Lung (tissue), 11 donors: ENCODE measurements at regions not wholly inside any gene's neighbourhood (a gene's known extent, or its start where the extent isn't known, plus 50 kb on each side); places are given as distances from the start of the nearest gene placed in this dataset.

ENCODE experiments used
- ATAC-seq: fragments of 200-7000 bp; cut with Tn5 transposase; one replicate; pipeline ENCODE4 v1.9.1; 2020; ENCODE audit warnings: moderate number of reproducible peaks; ENCODE audit not compliant: insufficient read depth, low FRiP score
- DNase-seq, 3 donors: peaks; one replicate each; pipeline ENCODE4 v3.0.0-alpha.2; 2013 to 2017
- H3K27ac ChIP-seq, 2 donors: one replicate each; pipeline ENCODE4 v1.5.1; 2013; ENCODE audit warnings: mild to moderate bottlenecking in 2 of 2, moderate library complexity in 2 of 2, control low read depth in 1 of 2, inconsistent platforms in 1 of 2, low read depth in 1 of 2, low read length in 1 of 2
- H3K27me3 ChIP-seq, 3 donors: one replicate each; pipeline ENCODE4 v1.5.1; 2013; ENCODE audit warnings: low read length in 2 of 3; ENCODE audit not compliant: control insufficient read depth in 3 of 3, insufficient read depth in 3 of 3
- H3K36me3 ChIP-seq, 4 donors: one replicate each; pipeline ENCODE4 v1.5.1; 2013; ENCODE audit warnings: low read length in 4 of 4, mild to moderate bottlenecking in 1 of 4, moderate library complexity in 1 of 4; ENCODE audit not compliant: control insufficient read depth in 4 of 4, insufficient read depth in 4 of 4
- H3K4me1 ChIP-seq, 5 donors: one replicate each; pipeline ENCODE4 v1.5.1; 2013; ENCODE audit warnings: low read length in 5 of 5, mild to moderate bottlenecking in 2 of 5, moderate library complexity in 1 of 5; ENCODE audit not compliant: control insufficient read depth in 5 of 5, insufficient read depth in 5 of 5
- H3K4me3 ChIP-seq: one replicate; pipeline ENCODE4 v1.5.1; 2013; ENCODE audit warnings: mild to moderate bottlenecking, control low read depth, moderate library complexity
- H3K9ac ChIP-seq, 2 donors: one replicate each; pipeline ENCODE4 v1.5.1; 2013; ENCODE audit warnings: low read length in 2 of 2, control low read depth in 1 of 2; ENCODE audit not compliant: insufficient read depth in 1 of 2
- H3K9me3 ChIP-seq, 4 donors: one replicate each; pipeline ENCODE4 v1.5.1; 2013; ENCODE audit warnings: low read length in 3 of 4, mild to moderate bottlenecking in 1 of 4, moderate library complexity in 1 of 4; ENCODE audit not compliant: control insufficient read depth in 4 of 4, insufficient read depth in 3 of 4
- WGBS, 2 donors: extraction: QIAGEN DNeasy Blood & Tissue Kit; methylation state at CpG; one replicate each; pipeline ENCODE4 v1.1.7; 2013; 5-methylcytosine and 5-hydroxymethylcytosine counted together
- TF ChIP-seq, protein P1 (sequence below): IDR thresholded peaks from 2 replicates; pipeline ENCODE4 v1.5.1; 2012; ENCODE audit warnings: mild to moderate bottlenecking; ENCODE audit errors: control extremely low read depth, extremely low read depth
- donor health status: control.
- donor health status: control.
- donor health status: Bipolar disorder and iron deficiency.
- donor health status: healthy.
- donor health status: DM: yes; HTN: yes; CAD: no.

DNA sequence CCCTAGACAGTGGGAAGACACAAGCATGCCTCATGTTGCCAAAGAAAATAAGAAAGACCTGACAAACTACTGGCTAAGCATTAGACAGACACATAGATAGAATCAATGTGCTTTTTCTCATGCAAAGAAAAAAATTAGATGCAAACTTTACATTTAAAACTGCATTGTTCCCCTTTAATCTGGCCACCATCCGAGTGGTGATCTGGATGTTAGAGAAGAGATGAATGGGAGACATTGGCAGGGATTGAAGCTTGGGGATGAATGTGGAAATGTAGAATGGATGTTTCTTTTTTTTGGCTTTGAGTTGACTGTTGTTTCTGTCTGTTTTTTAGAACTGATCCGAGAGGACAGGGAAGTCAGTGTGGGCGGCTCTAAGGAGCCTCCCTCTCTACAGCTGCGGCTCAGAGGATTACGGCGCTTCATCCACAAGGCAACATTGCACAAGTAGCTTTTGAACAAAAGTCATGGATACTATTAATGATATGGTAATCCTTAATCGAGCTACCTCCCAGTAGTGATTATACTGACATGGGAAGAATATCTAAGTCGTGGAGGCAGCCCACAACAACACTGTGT is 53.0 kb downstream of the HELT start:
- H3K27me3 ChIP-seq = no peaks in the 10 kb centered on the region
- ATAC-seq (no peak), DNase-seq (no peak)
- no peaks in the 10 kb centered on the region for H3K36me3 ChIP-seq
- no peak overlapping the region for H3K9ac ChIP-seq
- 83 to 91% methylated on average over 8 of the region's 8 CpGs for WGBS, 2 donors
- H3K4me3 ChIP-seq = no peak overlapping the region
- TF ChIP-seq, protein P1, sequence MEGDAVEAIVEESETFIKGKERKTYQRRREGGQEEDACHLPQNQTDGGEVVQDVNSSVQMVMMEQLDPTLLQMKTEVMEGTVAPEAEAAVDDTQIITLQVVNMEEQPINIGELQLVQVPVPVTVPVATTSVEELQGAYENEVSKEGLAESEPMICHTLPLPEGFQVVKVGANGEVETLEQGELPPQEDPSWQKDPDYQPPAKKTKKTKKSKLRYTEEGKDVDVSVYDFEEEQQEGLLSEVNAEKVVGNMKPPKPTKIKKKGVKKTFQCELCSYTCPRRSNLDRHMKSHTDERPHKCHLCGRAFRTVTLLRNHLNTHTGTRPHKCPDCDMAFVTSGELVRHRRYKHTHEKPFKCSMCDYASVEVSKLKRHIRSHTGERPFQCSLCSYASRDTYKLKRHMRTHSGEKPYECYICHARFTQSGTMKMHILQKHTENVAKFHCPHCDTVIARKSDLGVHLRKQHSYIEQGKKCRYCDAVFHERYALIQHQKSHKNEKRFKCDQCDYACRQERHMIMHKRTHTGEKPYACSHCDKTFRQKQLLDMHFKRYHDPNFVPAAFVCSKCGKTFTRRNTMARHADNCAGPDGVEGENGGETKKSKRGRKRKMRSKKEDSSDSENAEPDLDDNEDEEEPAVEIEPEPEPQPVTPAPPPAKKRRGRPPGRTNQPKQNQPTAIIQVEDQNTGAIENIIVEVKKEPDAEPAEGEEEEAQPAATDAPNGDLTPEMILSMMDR = no peak
- H3K4me1 ChIP-seq = peaks cover 0 to 6% (median 0%) of the 10 kb centered on the region in 5 donors
- no peaks in the 10 kb centered on the region for H3K9me3 ChIP-seq
- no peak overlapping the region for H3K27ac ChIP-seq

DNA sequence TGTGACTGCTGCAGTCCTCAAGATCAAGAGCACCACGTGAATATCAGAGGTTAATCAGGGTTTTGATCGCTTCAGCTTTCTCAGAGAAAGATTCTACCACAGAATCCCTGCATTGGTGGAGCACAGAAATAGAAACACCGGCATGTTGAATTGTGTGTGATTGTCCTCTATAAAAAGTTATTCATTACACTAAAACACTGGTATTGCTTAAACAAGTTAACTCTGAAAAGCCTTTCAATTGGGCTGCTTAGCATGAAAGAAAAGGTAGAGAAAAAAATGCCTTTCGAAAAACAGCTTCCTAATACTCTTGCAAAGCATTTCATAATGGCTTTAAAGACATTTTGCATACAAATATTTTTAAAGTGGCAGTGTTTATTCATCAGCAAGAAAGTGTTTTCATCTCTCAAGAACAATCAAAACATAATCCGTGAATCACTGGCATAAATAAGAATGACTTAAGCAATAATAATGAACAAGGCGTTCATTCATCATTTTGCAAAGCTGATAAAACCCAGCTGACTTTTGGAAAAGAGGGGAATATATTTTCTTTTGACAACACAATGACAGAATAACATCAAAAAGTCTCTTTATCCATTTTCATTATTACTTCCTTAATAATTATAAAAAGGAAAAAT is 61.1 kb downstream of the HELT start:
- no peak overlapping the region for H3K4me3 ChIP-seq
- no peaks in the 10 kb centered on the region for H3K9me3 ChIP-seq
- no peak overlapping the region for H3K9ac ChIP-seq
- H3K27me3 ChIP-seq = peaks cover 0 to 3% (median 0%) of the 10 kb centered on the region in 3 donors
- DNase-seq (no peak), ATAC-seq (no peak)
- no peak overlapping the region for H3K27ac ChIP-seq
- WGBS, 2 donors = 54 to 75% methylated on average over 6 of the region's 6 CpGs
- TF ChIP-seq, protein P1 = no peak
- peaks cover 0 to 2% (median 0%) of the 10 kb centered on the region in 5 donors for H3K4me1 ChIP-seq
- no peaks in the 10 kb centered on the region for H3K36me3 ChIP-seq

DNA sequence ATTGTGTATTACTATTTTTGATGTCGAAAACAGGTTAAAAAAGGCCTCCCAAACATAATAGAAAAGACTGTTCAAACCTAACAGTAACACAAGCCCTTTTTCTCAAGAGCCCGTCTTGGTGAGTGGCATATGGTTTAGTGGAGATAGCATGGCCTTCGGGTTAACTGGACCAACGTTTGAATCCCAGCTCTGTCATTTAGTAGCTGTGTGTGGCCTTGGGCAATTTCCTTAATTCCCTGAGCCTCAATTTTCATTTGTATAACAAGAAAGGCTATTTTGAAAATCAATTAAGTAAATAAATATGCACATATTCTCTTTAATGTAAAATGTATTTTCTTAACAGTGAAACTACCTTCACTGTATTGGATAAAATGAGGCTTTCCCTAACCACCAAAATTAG is 62.3 kb downstream of the HELT start:
- Histone ChIP-seq H3K27ac (no peak overlapping the region), H3K9ac (no peak overlapping the region), H3K4me3 (no peak overlapping the region), H3K4me1 (peaks cover 0 to 2% (median 0%) of the 10 kb centered on the region in 5 donors), H3K36me3 (no peaks in the 10 kb centered on the region), H3K27me3 (peaks cover 0 to 3% (median 0%) of the 10 kb centered on the region in 3 donors), H3K9me3 (no peaks in the 10 kb centered on the region)
- 78 to 80% methylated on average over 4 of the region's 4 CpGs for WGBS, 2 donors
- DNase-seq (no peak), ATAC-seq (no peak)
- TF ChIP-seq, protein P1 = no peak
